GM19452 (cell line): ENCODE measurements at regions not wholly inside any gene's neighbourhood (a gene's known extent, or its start where the extent isn't known, plus 50 kb on each side); places are given as distances from the start of the nearest gene placed in this dataset.
"Not testable (repeated sequence)": the region's sequence is repeated elsewhere in the genome, so short reads cannot be mapped to it uniquely, and the experiment has no call there.

ENCODE experiments used
- ATAC-seq: cut with Tn5 transposase; IDR thresholded peaks from one replicate; pipeline ENCODE4 v1.9.1; 2021; ENCODE audit not compliant: unreplicated experiment

DNA sequence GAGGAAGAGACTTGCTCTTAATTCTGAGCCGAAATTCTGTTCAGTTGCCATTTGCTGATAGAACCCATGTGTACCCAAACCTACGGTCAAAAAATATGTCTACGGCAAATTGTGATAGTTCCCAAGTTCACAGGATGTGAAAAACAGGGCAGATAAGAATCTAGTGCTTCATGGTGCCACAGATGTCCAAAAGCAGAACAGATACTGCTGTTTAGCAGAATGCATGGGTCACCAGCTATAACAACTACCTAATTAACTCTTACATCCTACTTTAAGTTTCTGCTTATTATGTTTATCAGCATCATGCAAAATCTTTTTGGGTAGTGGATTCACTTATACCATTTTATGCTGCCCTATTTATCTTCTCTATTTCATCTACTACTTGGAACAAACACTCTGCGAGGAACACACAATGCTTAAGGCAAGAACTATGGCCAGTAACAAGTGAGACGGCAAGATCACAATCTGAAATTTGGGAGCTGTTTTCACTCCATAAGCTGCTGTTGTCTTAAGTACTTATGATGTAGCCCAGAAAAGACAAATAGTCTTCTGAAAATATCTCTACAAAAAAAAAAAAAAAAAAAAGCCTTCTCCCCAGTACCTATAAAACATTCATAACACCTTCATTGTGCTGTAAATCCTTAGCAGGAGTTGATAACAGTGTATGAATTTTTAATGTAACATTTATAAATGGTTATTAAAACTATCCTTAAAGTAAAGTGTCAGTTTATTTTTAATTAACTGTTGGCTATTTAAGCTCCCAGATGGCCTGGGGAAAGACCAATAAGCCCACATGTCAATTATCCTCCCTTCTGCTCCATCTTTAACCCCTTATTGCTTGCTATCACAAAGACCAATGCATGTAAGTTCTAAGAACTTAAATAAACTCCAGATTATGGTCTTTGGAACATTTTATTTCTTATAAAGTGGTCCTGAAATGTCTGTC, 232.3 kb downstream of the TLR4 start:
- peak; percentile 98 for ATAC-seq

GRCh38 chr9:117938086-117938485, 233.9 kb downstream of the TLR4 start:
- ATAC-seq = no peak

DNA sequence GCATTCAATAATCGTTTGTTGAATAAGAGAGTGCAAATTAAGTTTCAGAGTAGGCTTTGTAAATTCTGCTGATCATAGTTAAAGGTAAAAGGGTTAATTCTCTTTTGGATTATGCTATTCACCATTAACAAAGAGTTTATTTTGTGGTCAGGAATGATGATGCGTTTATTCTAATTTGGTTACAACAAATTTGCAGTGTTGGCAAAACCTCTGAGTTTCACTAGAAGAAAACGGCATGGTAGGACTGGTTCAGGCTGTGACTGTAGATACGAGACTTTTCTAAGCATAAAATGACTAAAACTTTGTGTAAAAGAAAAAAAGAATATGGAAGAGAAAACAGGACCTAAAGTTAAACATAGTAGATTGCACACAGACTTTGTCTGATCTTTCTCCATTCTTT, 234.7 kb downstream of the TLR4 start:
- no peak for ATAC-seq

DNA sequence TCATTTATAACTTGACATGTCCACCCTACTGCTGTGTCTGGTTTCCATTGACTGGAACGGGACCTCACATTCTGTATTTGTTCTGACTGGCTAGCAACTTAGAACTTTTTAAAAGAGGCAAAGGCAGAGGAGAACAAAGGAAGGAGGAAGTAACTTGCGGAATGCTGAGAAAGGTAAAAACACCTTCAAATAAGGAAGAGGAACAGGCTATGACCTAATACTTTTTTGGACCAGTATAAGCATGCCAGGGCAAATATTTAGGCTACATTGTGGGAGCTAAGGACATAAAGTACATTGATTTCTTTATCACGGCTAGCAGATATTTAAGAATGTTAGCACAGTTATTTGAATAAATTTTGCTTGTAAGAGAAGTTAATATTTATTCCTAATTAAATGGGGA, 240.5 kb downstream of the TLR4 start:
- ATAC-seq = not testable (repeated sequence)

- ATAC-seq = no peak
These were observed 241.1 kb downstream of the TLR4 start for GRCh38 chr9:117945286-117945685.

GRCh38 chr9:117951127-117951526, 246.9 kb downstream of the TLR4 start:
- no peak for ATAC-seq

GRCh38 chr9:117952581-117952980, 248.4 kb downstream of the TLR4 start:
- ATAC-seq = no peak

- no peak for ATAC-seq
These were observed 253.1 kb downstream of the TLR4 start for GRCh38 chr9:117957267-117957666.

DNA sequence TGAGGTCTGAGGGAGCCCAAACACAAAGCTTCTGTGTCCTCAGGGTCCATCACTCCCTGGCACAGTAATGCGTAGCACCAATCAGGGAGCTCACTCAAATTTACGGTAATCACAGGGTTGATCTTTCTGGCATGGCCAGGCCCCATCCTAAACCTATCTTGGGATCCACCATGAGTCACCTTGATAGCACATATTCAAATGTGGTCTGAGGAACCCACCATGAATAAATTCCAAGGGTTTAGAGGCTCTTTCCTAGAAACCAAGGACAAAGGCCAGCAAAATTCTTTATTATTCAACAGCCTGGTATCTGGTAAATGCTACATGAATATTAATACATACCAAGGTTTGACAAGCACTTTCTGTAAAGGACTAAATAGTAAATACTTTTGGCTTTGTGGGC, 254.5 kb downstream of the TLR4 start:
- no peak for ATAC-seq

DNA sequence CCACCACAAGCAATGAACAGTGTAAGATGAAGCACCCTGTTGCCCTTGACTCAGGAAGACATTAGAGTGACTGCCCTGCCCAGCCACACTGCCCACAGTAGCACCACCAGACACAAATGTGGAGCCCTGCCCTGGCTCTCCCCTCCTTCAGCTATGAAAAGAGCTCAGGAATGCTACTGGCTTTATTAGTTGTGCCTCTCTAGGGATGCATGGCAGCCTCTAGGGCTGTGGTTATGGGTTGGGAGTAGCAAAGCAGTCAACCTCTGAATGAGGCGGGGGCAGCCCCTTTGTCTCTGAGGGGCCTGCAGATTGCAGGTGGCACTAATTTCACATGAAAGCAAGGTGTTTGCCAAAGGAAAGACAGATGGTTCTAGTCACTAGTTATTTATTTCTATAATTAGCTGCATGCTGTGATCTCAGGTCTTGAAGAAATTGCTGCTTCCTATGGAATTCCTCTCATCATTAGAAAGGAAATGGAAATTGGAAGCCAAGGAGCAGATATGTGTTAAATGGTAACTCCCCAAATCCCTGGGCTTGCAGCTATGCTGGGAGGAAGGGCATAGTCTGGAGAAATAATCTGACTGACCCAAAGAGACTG, 259.4 kb downstream of the TLR4 start:
- no peak for ATAC-seq

GRCh38 chr9:117970276-117971050, 266.3 kb downstream of the TLR4 start:
- no peak for ATAC-seq

GRCh38 chr9:117974108-117974507, 269.9 kb downstream of the TLR4 start:
- ATAC-seq = no peak

GRCh38 chr9:117979914-117980313, 275.7 kb downstream of the TLR4 start:
- ATAC-seq = no peak

- no peak for ATAC-seq
These were observed 283.7 kb downstream of the TLR4 start for GRCh38 chr9:117987945-117988344.

GRCh38 chr9:117992006-117992405, 287.8 kb downstream of the TLR4 start:
- no peak for ATAC-seq

DNA sequence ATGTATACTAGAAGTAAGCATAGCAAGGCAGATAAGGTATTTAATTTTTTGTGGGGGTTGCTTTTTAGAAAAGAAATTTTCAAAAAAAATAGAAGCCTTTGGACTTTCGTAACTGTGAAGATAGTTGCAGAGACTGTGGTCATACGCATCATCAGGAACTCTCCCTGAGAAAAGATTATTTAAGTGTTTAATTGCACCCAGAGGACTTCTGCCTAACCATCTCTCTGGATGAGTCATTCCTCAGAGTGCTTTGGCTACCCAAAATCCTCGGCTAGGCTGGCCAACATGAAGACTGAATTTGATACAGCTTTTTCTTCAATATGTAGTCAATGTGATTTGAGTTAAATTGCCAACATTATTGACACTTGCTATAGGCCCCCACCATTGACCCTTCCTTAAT, 296.4 kb downstream of the TLR4 start:
- ATAC-seq = no peak

- no peak for ATAC-seq
These were observed 299.0 kb downstream of the TLR4 start for GRCh38 chr9:118003240-118003639.

GRCh38 chr9:118008246-118008645, 304.0 kb downstream of the TLR4 start:
- ATAC-seq = no peak

GRCh38 chr9:118009614-118010013, 305.4 kb downstream of the TLR4 start:
- ATAC-seq = no peak

DNA sequence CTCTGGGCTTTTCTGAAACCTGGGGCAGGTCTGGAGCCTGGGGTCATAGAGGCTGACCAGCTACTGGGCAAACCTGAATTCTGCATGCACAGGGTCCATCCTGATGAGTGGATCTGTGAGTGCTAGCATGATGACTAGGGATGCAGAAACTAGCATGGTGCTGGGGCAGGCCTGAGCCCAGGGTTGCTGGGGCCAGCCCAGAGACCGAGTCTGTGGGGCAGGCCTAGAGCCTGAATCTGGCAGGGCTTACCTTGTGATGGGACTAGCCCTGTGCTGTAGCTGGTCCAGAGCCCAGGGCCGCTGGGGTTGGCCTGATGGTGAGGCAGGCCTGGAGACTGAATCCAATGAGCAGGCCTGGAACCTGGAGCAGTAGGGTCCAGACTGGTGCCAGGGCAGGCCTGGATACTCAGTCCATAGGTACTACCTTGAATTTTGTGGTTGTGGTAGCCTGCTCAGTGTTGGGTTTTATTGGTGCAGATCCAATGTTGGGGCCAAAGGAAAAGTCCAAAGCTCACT, 313.5 kb downstream of the TLR4 start:
- ATAC-seq = no peak

- no peak for ATAC-seq
These were observed 319.4 kb downstream of the TLR4 start for GRCh38 chr9:118023644-118024043.
